ENCODE measurements at regions not wholly inside any gene's neighbourhood (a gene's known extent, or its start where the extent isn't known, plus 50 kb on each side); places are given as distances from the start of the nearest gene placed in this dataset.

- no peak for DNase-seq (ENCODE audit: low read depth in 1 of 2, low spot score in 1 of 2)
These were observed 64.7 kb upstream of the FGGY start for GRCh38 chr1:59232216-59232615.

- DNase-seq (ENCODE audit: low read depth in 1 of 2, low spot score in 1 of 2) = no peak
These were observed 63.5 kb upstream of the FGGY start for GRCh38 chr1:59233444-59233843.

GRCh38 chr1:59236721-59237545 is 60.0 kb upstream of the FGGY start:
- no peak for DNase-seq (ENCODE audit: low read depth in 1 of 2, low spot score in 1 of 2)

GRCh38 chr1:59237900-59238299 is 59.0 kb upstream of the FGGY start:
- DNase-seq (ENCODE audit: low read depth in 1 of 2, low spot score in 1 of 2) = no peak

- DNase-seq (ENCODE audit: low read depth in 1 of 2, low spot score in 1 of 2) = no peak
These were observed 58.5 kb upstream of the FGGY start for GRCh38 chr1:59238333-59238934.

- DNase-seq (ENCODE audit: low read depth in 1 of 2, low spot score in 1 of 2) = no peak
These were observed 57.9 kb upstream of the FGGY start for GRCh38 chr1:59238993-59239392.

DNA sequence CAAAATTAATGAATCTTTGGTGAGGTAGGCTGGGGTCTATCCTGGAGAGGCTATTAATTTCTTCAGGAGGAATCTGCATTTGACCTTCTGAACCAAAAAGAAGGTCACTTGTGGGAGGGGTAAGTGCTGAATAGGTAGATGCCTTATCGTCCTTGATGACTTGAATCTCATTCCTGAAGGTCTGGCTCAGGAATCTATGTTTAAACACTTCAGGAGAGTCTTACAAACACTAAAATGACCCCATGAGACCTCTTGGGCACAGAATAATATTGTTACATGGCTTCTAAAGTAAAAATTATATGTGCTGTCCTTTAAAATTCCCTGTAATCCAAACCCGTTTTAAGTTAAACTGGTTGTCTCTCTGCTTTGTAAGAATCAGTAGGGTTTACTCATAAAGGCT is 55.0 kb upstream of the FGGY start:
- DNase-seq (ENCODE audit: low read depth in 1 of 2, low spot score in 1 of 2) = no peak

DNA sequence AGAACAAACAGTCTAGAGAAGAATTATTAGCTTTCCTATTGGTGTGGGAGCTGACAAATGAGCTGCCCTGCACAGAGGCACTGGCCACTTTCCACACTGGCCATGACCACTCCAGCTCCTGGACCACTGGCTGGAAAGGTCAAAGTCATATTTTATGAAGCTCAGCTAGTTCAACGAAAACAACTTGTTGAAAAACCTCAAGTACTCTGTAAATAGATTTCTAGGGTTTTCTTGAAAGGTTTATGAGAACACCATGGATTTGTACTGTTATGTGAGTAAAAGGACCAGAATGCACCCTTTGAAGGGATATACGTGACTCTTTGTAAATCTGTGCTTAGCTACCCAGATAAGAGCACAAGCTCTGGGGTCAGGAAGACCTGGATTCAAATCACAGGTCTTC is 54.5 kb upstream of the FGGY start:
- DNase-seq (ENCODE audit: low read depth in 1 of 2, low spot score in 1 of 2) = no peak

- DNase-seq (ENCODE audit: low read depth in 1 of 2, low spot score in 1 of 2) = no peak
These were observed 53.3 kb upstream of the FGGY start for GRCh38 chr1:59243550-59243949.

DNA sequence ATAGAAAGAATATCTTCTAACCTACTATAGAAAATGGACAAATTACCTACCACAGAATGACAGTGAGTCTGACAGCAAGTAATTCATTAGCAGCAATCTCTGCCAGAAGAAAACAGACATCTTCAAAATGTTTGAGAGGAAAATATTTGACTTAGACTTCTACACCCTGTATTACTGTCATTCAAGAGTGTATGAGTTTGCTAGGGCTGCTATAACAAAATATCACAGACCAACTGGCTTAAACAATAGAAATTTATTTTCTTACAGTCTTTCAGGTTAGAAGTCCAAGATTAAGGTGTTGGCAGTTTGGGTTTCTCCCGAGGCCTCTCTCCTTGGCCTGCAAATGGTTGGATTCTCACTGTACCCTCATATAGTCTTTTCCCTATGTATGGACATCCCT is 52.9 kb upstream of the FGGY start:
- DNase-seq (ENCODE audit: low read depth in 1 of 2, low spot score in 1 of 2) = no peak

- no peak for DNase-seq (ENCODE audit: low read depth in 1 of 2, low spot score in 1 of 2)
These were observed 52.0 kb upstream of the FGGY start for GRCh38 chr1:59244891-59245290.

Data from stimulated activated CD4-positive, alpha-beta T cell treated with anti-CD3 and anti-CD28 coated beads, Interleukin-15, amount 100 ng/mL, for 1 hour (primary cell).